Brain microvascular endothelial cell (primary cell): ENCODE measurements at regions not wholly inside any gene's neighbourhood (a gene's known extent, or its start where the extent isn't known, plus 50 kb on each side); places are given as distances from the start of the nearest gene placed in this dataset.

ENCODE experiments used
- DNase-seq: peaks from one replicate; pipeline ENCODE4 v3.0.0-alpha.2; 2020
- H3K27ac ChIP-seq: fragments of 250-450 bp; sonication (Bioruptor Pico); 2 replicates; pipeline ENCODE4 v1.5.1; 2020; ENCODE audit warnings: mild to moderate bottlenecking, moderate library complexity
- H3K27me3 ChIP-seq: fragments of 250-450 bp; sonication (Bioruptor Pico); replicated peaks from 2 replicates; pipeline ENCODE4 v1.5.1; 2020; ENCODE audit warnings: mild to moderate bottlenecking
- H3K36me3 ChIP-seq: fragments of 250-450 bp; sonication (Bioruptor Pico); replicated peaks from 2 replicates; pipeline ENCODE4 v1.5.1; 2020; ENCODE audit warnings: mild to moderate bottlenecking
- H3K4me3 ChIP-seq: 2 replicates; pipeline ENCODE4 v1.5.1; 2011; ENCODE audit warnings: low read depth, mild to moderate bottlenecking, control low read depth, low read length, moderate library complexity
- in situ Hi-C: cut with HindIII; loops from 2 replicates; pipeline ENCODE4 v1.10.0; 2017; ENCODE audit warnings: low sequenced_read_pairs, low pct_ligation_motif_present
- TF ChIP-seq, protein P1 (sequence below): IDR thresholded peaks from 2 replicates; pipeline ENCODE4 v1.5.1; 2011; ENCODE audit warnings: low read depth, mild to moderate bottlenecking, moderate library complexity, low read length, control low read depth, inconsistent platforms; ENCODE audit errors: missing control alignments

- H3K27me3 ChIP-seq = no peaks in the 10 kb centered on the region
- TF ChIP-seq, protein P1, sequence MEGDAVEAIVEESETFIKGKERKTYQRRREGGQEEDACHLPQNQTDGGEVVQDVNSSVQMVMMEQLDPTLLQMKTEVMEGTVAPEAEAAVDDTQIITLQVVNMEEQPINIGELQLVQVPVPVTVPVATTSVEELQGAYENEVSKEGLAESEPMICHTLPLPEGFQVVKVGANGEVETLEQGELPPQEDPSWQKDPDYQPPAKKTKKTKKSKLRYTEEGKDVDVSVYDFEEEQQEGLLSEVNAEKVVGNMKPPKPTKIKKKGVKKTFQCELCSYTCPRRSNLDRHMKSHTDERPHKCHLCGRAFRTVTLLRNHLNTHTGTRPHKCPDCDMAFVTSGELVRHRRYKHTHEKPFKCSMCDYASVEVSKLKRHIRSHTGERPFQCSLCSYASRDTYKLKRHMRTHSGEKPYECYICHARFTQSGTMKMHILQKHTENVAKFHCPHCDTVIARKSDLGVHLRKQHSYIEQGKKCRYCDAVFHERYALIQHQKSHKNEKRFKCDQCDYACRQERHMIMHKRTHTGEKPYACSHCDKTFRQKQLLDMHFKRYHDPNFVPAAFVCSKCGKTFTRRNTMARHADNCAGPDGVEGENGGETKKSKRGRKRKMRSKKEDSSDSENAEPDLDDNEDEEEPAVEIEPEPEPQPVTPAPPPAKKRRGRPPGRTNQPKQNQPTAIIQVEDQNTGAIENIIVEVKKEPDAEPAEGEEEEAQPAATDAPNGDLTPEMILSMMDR = no peak
- no peak for DNase-seq
- no peak overlapping the region for H3K27ac ChIP-seq
- in situ Hi-C loops = no loop called here
- no peaks in the 10 kb centered on the region for H3K36me3 ChIP-seq
- no peak overlapping the region for H3K4me3 ChIP-seq
These were observed 306.8 kb downstream of the RFC3 start for GRCh38 chr13:34124666-34125306.

DNA sequence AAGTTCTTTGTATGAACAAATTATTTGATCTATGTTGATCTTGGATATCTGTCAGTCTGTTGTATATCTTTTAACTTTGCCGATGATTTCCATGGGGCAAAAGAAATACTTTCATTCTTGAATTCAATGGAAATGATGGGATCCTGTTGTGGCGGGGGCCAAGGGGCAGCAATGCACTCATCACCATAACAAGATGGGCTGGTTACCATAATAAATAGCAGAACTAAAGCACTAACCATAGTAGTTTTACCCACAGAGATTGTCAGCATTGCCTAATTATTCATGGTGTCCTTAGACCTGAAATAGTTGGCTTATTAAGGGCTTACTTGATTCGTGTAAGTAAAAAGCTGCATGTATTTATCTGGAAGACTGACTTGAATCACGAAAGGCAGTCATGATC is 309.6 kb downstream of the RFC3 start:
- no peak overlapping the region for H3K27ac ChIP-seq
- no peaks in the 10 kb centered on the region for H3K36me3 ChIP-seq
- no peaks in the 10 kb centered on the region for H3K27me3 ChIP-seq
- DNase-seq = no peak
- in situ Hi-C loops = no loop called here
- H3K4me3 ChIP-seq = no peak overlapping the region
- TF ChIP-seq, protein P1 = no peak

GRCh38 chr13:34128661-34129060 is 310.7 kb downstream of the RFC3 start:
- Histone ChIP-seq H3K27ac (no peak overlapping the region), H3K36me3 (no peaks in the 10 kb centered on the region), H3K4me3 (no peak overlapping the region), H3K27me3 (no peaks in the 10 kb centered on the region)
- in situ Hi-C loops = no loop called here
- DNase-seq = no peak
- TF ChIP-seq, protein P1 = no peak

GRCh38 chr13:34129436-34129835 is 311.5 kb downstream of the RFC3 start:
- TF ChIP-seq, protein P1 = no peak
- no peak for DNase-seq
- no peaks in the 10 kb centered on the region for H3K36me3 ChIP-seq
- in situ Hi-C loops = no loop called here
- no peak overlapping the region for H3K27ac ChIP-seq
- no peaks in the 10 kb centered on the region for H3K27me3 ChIP-seq
- H3K4me3 ChIP-seq = no peak overlapping the region

GRCh38 chr13:34137200-34137599 is 319.3 kb downstream of the RFC3 start:
- no peak for DNase-seq
- H3K27me3 ChIP-seq = no peaks in the 10 kb centered on the region
- H3K4me3 ChIP-seq = no peak overlapping the region
- H3K36me3 ChIP-seq = no peaks in the 10 kb centered on the region
- H3K27ac ChIP-seq = no peak overlapping the region
- TF ChIP-seq, protein P1 = no peak
- in situ Hi-C loops = no loop called here

DNA sequence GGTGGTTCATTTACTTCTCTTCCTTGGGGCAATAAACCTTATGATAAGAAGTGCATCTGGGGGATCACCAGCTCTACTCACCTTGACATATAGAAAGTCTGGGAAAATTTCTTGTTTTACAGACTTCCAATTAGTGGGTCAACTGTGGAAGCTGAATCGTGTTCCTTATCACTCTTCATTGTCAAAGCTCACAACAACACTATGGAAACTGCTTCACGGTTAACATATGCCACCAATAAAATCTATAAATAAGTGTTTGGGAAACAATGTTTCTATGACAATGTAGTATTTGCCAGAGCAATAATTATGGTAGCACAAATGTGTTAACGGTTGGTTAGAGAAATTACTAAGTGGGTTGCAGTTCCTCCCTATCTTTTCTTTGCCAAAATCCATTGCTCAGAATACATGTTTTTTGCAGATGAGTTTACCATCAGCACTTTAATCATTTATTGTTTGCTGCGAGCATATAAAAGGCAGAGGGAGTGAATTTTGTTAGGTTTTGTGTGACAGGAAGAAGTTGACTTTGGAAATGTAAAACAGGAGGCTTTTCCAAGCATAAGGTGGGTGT is 321.8 kb downstream of the RFC3 start:
- Histone ChIP-seq H3K36me3 (no peaks in the 10 kb centered on the region), H3K27ac (no peak overlapping the region), H3K27me3 (no peaks in the 10 kb centered on the region), H3K4me3 (no peak overlapping the region)
- TF ChIP-seq, protein P1 = no peak
- in situ Hi-C loops = no loop called here
- no peak for DNase-seq
